ENCODE measurements at regions not wholly inside any gene's neighbourhood (a gene's known extent, or its start where the extent isn't known, plus 50 kb on each side); places are given as distances from the start of the nearest gene placed in this dataset.

GRCh38 chr11:114813189-114813718, 134.9 kb downstream of the NXPE2 start:
- no peaks in the 10 kb centered on the region for H3K9me3 ChIP-seq (ENCODE audit: control insufficient read depth, insufficient read depth, low read length)
- TF ChIP-seq, protein P1, sequence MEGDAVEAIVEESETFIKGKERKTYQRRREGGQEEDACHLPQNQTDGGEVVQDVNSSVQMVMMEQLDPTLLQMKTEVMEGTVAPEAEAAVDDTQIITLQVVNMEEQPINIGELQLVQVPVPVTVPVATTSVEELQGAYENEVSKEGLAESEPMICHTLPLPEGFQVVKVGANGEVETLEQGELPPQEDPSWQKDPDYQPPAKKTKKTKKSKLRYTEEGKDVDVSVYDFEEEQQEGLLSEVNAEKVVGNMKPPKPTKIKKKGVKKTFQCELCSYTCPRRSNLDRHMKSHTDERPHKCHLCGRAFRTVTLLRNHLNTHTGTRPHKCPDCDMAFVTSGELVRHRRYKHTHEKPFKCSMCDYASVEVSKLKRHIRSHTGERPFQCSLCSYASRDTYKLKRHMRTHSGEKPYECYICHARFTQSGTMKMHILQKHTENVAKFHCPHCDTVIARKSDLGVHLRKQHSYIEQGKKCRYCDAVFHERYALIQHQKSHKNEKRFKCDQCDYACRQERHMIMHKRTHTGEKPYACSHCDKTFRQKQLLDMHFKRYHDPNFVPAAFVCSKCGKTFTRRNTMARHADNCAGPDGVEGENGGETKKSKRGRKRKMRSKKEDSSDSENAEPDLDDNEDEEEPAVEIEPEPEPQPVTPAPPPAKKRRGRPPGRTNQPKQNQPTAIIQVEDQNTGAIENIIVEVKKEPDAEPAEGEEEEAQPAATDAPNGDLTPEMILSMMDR (IDR thresholded peaks at IDR 0.05; ENCODE audit: low read depth, low read length, poor library complexity, severe bottlenecking), result no peak
- no peak for TF ChIP-seq EZH2phosphoT487 (IDR thresholded peaks at IDR 0.05; ENCODE audit: borderline replicate concordance, low read length)
- H3K4me1 ChIP-seq (ENCODE audit: control insufficient read depth, low read length), result no peaks in the 10 kb centered on the region
- H3K27ac ChIP-seq (ENCODE audit: low read depth, low read length), result no peak overlapping the region
- H3K27me3 ChIP-seq (ENCODE audit: control insufficient read depth, low read length), result no peaks in the 10 kb centered on the region
- no peaks in the 10 kb centered on the region for H3K36me3 ChIP-seq (ENCODE audit: control insufficient read depth, low read length)
- no peaks in the 10 kb centered on the region for H3K9me2 ChIP-seq (replicated peaks; ENCODE audit: control insufficient read depth, low read length)
- no peaks in the 10 kb centered on the region for H3K79me2 ChIP-seq (ENCODE audit: control insufficient read depth, low read length)
- H3F3A ChIP-seq (ENCODE audit: control insufficient read depth, insufficient read depth), result no peaks in the 10 kb centered on the region
- H3K4me3 ChIP-seq (ENCODE audit: low read length), result no peak overlapping the region
- H4K20me1 ChIP-seq (ENCODE audit: control insufficient read depth, insufficient read depth, low read depth, low read length), result no peaks in the 10 kb centered on the region
- H3K4me2 ChIP-seq (ENCODE audit: low read length), result no peak overlapping the region

DNA sequence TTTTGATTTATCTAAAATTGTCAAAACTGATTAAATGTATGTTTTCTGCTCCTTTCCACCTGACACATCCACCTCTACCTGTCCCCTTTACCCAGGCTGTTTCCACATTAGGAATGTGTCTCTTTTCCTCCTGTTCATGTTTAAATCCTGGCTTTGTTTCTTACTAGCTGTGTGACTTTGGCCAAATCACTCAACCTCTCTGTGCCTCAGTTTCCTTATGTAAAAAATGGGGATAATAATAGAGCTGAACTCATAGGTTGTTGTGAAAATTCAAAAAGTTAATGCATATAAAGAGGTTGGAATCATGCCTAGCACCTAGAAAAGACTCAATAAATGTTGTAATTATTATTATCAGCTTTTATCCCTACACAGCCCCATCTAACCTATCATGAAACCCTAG, 136.8 kb downstream of the NXPE2 start:
- no peaks in the 10 kb centered on the region for H3K27me3 ChIP-seq (ENCODE audit: control insufficient read depth, low read length)
- H3F3A ChIP-seq (ENCODE audit: control insufficient read depth, insufficient read depth), result no peaks in the 10 kb centered on the region
- H3K4me3 ChIP-seq (ENCODE audit: low read length), result no peak overlapping the region

DNA sequence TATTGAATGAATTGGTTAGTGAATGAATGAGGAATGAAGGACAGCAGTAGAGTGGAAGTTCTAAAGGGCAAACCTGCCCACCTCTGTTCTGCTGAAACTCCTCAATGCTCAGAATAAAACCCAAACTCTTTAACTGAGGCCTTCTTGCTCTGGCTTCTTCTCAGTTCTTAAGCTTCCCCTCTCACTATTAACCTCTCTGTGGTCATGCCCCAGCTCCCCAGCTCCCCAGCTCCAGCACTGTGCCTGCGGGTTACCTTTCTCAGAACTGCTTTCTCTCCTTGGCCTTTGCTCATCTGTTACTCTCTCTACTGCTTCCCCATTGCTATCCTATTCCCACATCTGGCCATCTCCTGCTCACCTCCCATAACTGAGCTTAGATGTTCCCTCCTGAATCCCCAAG, 137.4 kb downstream of the NXPE2 start:
- Histone ChIP-seq H3F3A (ENCODE audit: control insufficient read depth, insufficient read depth) (no peaks in the 10 kb centered on the region), H3K4me2 (ENCODE audit: low read length) (no peak overlapping the region), H3K27ac (ENCODE audit: low read depth, low read length) (no peak overlapping the region)

More for the DNA sequence above, 136.8 kb downstream of the NXPE2 start:
- H3K4me1 ChIP-seq (ENCODE audit: control insufficient read depth, low read length), result no peaks in the 10 kb centered on the region
- H3K4me2 ChIP-seq (ENCODE audit: low read length), result no peak overlapping the region
- H3K9me3 ChIP-seq (ENCODE audit: control insufficient read depth, insufficient read depth, low read length), result no peaks in the 10 kb centered on the region
- no peaks in the 10 kb centered on the region for H4K20me1 ChIP-seq (ENCODE audit: control insufficient read depth, insufficient read depth, low read depth, low read length)
- H3K9me2 ChIP-seq (replicated peaks; ENCODE audit: control insufficient read depth, low read length), result no peaks in the 10 kb centered on the region
- no peaks in the 10 kb centered on the region for H3K79me2 ChIP-seq (ENCODE audit: control insufficient read depth, low read length)
- no peaks in the 10 kb centered on the region for H3K36me3 ChIP-seq (ENCODE audit: control insufficient read depth, low read length)
- no peak for TF ChIP-seq EZH2phosphoT487 (IDR thresholded peaks at IDR 0.05; ENCODE audit: borderline replicate concordance, low read length)
- TF ChIP-seq, protein P1 (IDR thresholded peaks at IDR 0.05; ENCODE audit: low read depth, low read length, poor library complexity, severe bottlenecking), result no peak
- H3K27ac ChIP-seq (ENCODE audit: low read depth, low read length), result no peak overlapping the region

More for the DNA sequence above, 137.4 kb downstream of the NXPE2 start:
- Histone ChIP-seq H3K9me3 (ENCODE audit: control insufficient read depth, insufficient read depth, low read length) (no peaks in the 10 kb centered on the region), H3K4me1 (ENCODE audit: control insufficient read depth, low read length) (no peaks in the 10 kb centered on the region), H3K4me3 (ENCODE audit: low read length) (no peak overlapping the region), H3K9me2 (replicated peaks; ENCODE audit: control insufficient read depth, low read length) (no peaks in the 10 kb centered on the region), H4K20me1 (ENCODE audit: control insufficient read depth, insufficient read depth, low read depth, low read length) (no peaks in the 10 kb centered on the region), H3K36me3 (ENCODE audit: control insufficient read depth, low read length) (no peaks in the 10 kb centered on the region), H3K27me3 (ENCODE audit: control insufficient read depth, low read length) (no peaks in the 10 kb centered on the region), H3K79me2 (ENCODE audit: control insufficient read depth, low read length) (no peaks in the 10 kb centered on the region)
- TF ChIP-seq, protein P1 (IDR thresholded peaks at IDR 0.05; ENCODE audit: low read depth, low read length, poor library complexity, severe bottlenecking), result no peak
- no peak for TF ChIP-seq EZH2phosphoT487 (IDR thresholded peaks at IDR 0.05; ENCODE audit: borderline replicate concordance, low read length)
